H9 (cell line): ENCODE measurements at regions not wholly inside any gene's neighbourhood (a gene's known extent, or its start where the extent isn't known, plus 50 kb on each side); places are given as distances from the start of the nearest gene placed in this dataset.

ENCODE experiments used
- DNase-seq: peaks from one replicate; pipeline ENCODE4 v3.0.0-alpha.2; 2017
- H2AFZ ChIP-seq: one replicate; pipeline ENCODE4 v1.6.1; 2013; ENCODE audit warnings: mild to moderate bottlenecking, low read length, control low read depth, moderate library complexity
- H2AK5ac ChIP-seq: 2 replicates; pipeline ENCODE4 v1.6.1; 2013; ENCODE audit warnings: low read length, control low read depth, mixed read lengths; ENCODE audit not compliant: insufficient read length
- H2BK120ac ChIP-seq: one replicate; pipeline ENCODE4 v1.6.1; 2013; ENCODE audit warnings: low read depth, mild to moderate bottlenecking, low read length, control low read depth, inconsistent platforms; ENCODE audit not compliant: poor library complexity, severe bottlenecking
- H2BK12ac ChIP-seq: 2 replicates; pipeline ENCODE4 v1.6.1; 2013; ENCODE audit warnings: low read length, control low read depth, mixed read lengths, low read depth; ENCODE audit not compliant: insufficient read length
- H2BK15ac ChIP-seq: 2 replicates; pipeline ENCODE4 v1.6.1; 2013; ENCODE audit warnings: low read depth, low read length, control low read depth
- H2BK20ac ChIP-seq: one replicate; pipeline ENCODE4 v1.6.1; 2013; ENCODE audit warnings: low read depth, mild to moderate bottlenecking, low read length, control low read depth, inconsistent platforms; ENCODE audit not compliant: poor library complexity, severe bottlenecking
- H2BK5ac ChIP-seq: 2 replicates; pipeline ENCODE4 v1.6.1; 2013; ENCODE audit warnings: low read length, control low read depth, mixed read lengths; ENCODE audit not compliant: insufficient read length
- H3K14ac ChIP-seq: 2 replicates; pipeline ENCODE4 v1.6.1; 2013; ENCODE audit warnings: low read length, control low read depth; ENCODE audit not compliant: insufficient read depth
- H3K18ac ChIP-seq: 2 replicates; pipeline ENCODE4 v1.6.1; 2013; ENCODE audit warnings: low read depth, mild to moderate bottlenecking, mixed read lengths, low read length, control low read depth; ENCODE audit not compliant: insufficient read length
- H3K23ac ChIP-seq: 2 replicates; pipeline ENCODE4 v1.6.1; 2013; ENCODE audit warnings: low read length, control low read depth, mixed read lengths, low read depth; ENCODE audit not compliant: insufficient read length
- H3K23me2 ChIP-seq: 2 replicates; pipeline ENCODE4 v1.6.1; 2013; ENCODE audit warnings: low read depth, mild to moderate bottlenecking, mixed read lengths, low read length, control low read depth; ENCODE audit not compliant: insufficient read length, poor library complexity, severe bottlenecking
- H3K27ac ChIP-seq: 2 replicates; pipeline ENCODE4 v1.5.1; 2013; ENCODE audit warnings: low read length, control low read depth, mixed read lengths, low read depth; ENCODE audit not compliant: insufficient read length
- H3K27me3 ChIP-seq: 2 replicates; pipeline ENCODE4 v1.6.1; 2013; ENCODE audit warnings: low read length, control low read depth, inconsistent platforms; ENCODE audit not compliant: insufficient read depth
- H3K4ac ChIP-seq: 2 replicates; pipeline ENCODE4 v1.6.1; 2013; ENCODE audit warnings: low read depth, mild to moderate bottlenecking, control low read depth, inconsistent platforms, low read length, moderate library complexity
- H3K4me1 ChIP-seq: 2 replicates; pipeline ENCODE4 v1.6.1; 2013; ENCODE audit warnings: low read length, control low read depth, inconsistent platforms; ENCODE audit not compliant: insufficient read depth
- H3K4me2 ChIP-seq: 2 replicates; pipeline ENCODE4 v1.6.1; 2013; ENCODE audit warnings: low read length, control low read depth, mixed read lengths; ENCODE audit not compliant: insufficient read length, insufficient read depth
- H3K56ac ChIP-seq: 2 replicates; pipeline ENCODE4 v1.6.1; 2013; ENCODE audit warnings: low read depth, mild to moderate bottlenecking, mixed read lengths, low read length, control low read depth; ENCODE audit not compliant: insufficient read length
- H3K79me1 ChIP-seq: 2 replicates; pipeline ENCODE4 v1.6.1; 2013; ENCODE audit warnings: low read depth, mild to moderate bottlenecking, moderate library complexity, low read length, control low read depth, inconsistent platforms; ENCODE audit not compliant: insufficient read depth, poor library complexity, severe bottlenecking
- H3K79me2 ChIP-seq: 2 replicates; pipeline ENCODE4 v1.6.1; 2013; ENCODE audit warnings: low read length, control low read depth, inconsistent platforms; ENCODE audit not compliant: insufficient read depth
- H3K9ac ChIP-seq: 2 replicates; pipeline ENCODE4 v1.6.1; 2013; ENCODE audit warnings: low read length, control low read depth, mixed read lengths; ENCODE audit not compliant: insufficient read length; ENCODE audit errors: extremely low read depth
- H3K9me3 ChIP-seq: one replicate; pipeline ENCODE4 v1.6.1; 2013; ENCODE audit warnings: low read depth, low read length, inconsistent platforms; ENCODE audit not compliant: control insufficient read depth
- H3T11ph ChIP-seq: one replicate; pipeline ENCODE4 v1.6.1; 2013; ENCODE audit warnings: mild to moderate bottlenecking, low read length, control low read depth, inconsistent platforms
- H4K20me1 ChIP-seq: one replicate; pipeline ENCODE4 v1.6.1; 2013; ENCODE audit not compliant: control insufficient read depth, insufficient read length, insufficient read depth
- H4K5ac ChIP-seq: 2 replicates; pipeline ENCODE4 v1.6.1; 2013; ENCODE audit warnings: low read depth, mild to moderate bottlenecking, mixed read lengths, low read length, control low read depth; ENCODE audit not compliant: insufficient read length
- H4K8ac ChIP-seq: replicated peaks from 2 replicates; pipeline ENCODE4 v1.6.1; 2013; ENCODE audit warnings: low read length, control low read depth, mixed read lengths, low read depth; ENCODE audit not compliant: insufficient read length
- H4K91ac ChIP-seq: 2 replicates; pipeline ENCODE4 v1.6.1; 2013; ENCODE audit warnings: low read depth, mild to moderate bottlenecking, moderate library complexity, mixed read lengths, low read length, control low read depth; ENCODE audit not compliant: insufficient read length
- H3K27ac Mint-ChIP-seq, 3 experiments: 2 replicates in 2 of 3; 3 replicates in 1 of 3; pipeline ENCODE4 v1.8.0; 2020 to 2021; ENCODE audit warnings: mixed read lengths in 3 of 3, mild to moderate bottlenecking in 1 of 3, moderate library complexity in 1 of 3
- H3K27me3 Mint-ChIP-seq: 2 replicates; pipeline ENCODE4 v1.8.0; 2021; ENCODE audit warnings: low read depth, mild to moderate bottlenecking, moderate library complexity, mixed read lengths
- H3K36me3 Mint-ChIP-seq, 3 experiments: 2 replicates in 2 of 3; 3 replicates in 1 of 3; pipeline ENCODE4 v1.8.0; 2020 to 2021; ENCODE audit warnings: low read depth in 3 of 3, mixed read lengths in 3 of 3; ENCODE audit not compliant: insufficient read depth in 1 of 3
- H3K4me1 Mint-ChIP-seq, 2 experiments: 2 replicates each; pipeline ENCODE4 v1.8.0; 2020; ENCODE audit warnings: mixed read lengths in 2 of 2
- H3K4me3 Mint-ChIP-seq, 2 experiments: 2 replicates in 1 of 2; 3 replicates in 1 of 2; pipeline ENCODE4 v1.8.0; 2020 to 2021; ENCODE audit warnings: mild to moderate bottlenecking in 2 of 2, mixed read lengths in 2 of 2, moderate library complexity in 1 of 2
- H3K9me3 Mint-ChIP-seq, 2 experiments: 2 replicates in 1 of 2; 3 replicates in 1 of 2; pipeline ENCODE4 v1.8.0; 2020; ENCODE audit warnings: mild to moderate bottlenecking in 2 of 2, mixed read lengths in 2 of 2, moderate library complexity in 1 of 2
- CTCF ChIP-seq: fragments of 200-600 bp; sonication (generic); conservative IDR thresholded peaks from 3 replicates; pipeline ENCODE4 v1.8.0; 2021; ENCODE audit warnings: antibody characterized with exemption, mild to moderate bottlenecking

GRCh38 chr2:22279541-22279940 lies 1105.4 kb upstream of the KLHL29 start:
- no peaks in the 10 kb centered on the region for H3K23me2 ChIP-seq
- no peak for DNase-seq
- no peak for TF ChIP-seq CTCF
- H3K14ac ChIP-seq = no peak overlapping the region
- H2BK5ac ChIP-seq = no peak overlapping the region
- no peaks in the 10 kb centered on the region for H4K20me1 ChIP-seq
- H3K18ac ChIP-seq = no peak overlapping the region
- Mint-ChIP-seq H3K4me3 (no peak overlapping the region), H3K36me3 (no peaks in the 10 kb centered on the region), H3K9me3 (no peaks in the 10 kb centered on the region), H3K4me1 (no peaks in the 10 kb centered on the region), H3K27ac (no peak overlapping the region), H3K27me3 (no peaks in the 10 kb centered on the region)
- H2BK20ac ChIP-seq = no peak overlapping the region
- H4K91ac ChIP-seq = no peak overlapping the region
- H3K56ac ChIP-seq = no peak overlapping the region
- no peaks in the 10 kb centered on the region for H3K9me3 ChIP-seq
- H3K79me2 ChIP-seq = no peaks in the 10 kb centered on the region
- H4K5ac ChIP-seq = no peak overlapping the region
- H3K4me2 ChIP-seq = no peak overlapping the region
- no peak overlapping the region for H3T11ph ChIP-seq
- no peak overlapping the region for H3K4ac ChIP-seq
- H3K9ac ChIP-seq = no peak overlapping the region
- H3K27me3 ChIP-seq = no peaks in the 10 kb centered on the region
- no peak overlapping the region for H3K27ac ChIP-seq
- no peak overlapping the region for H2BK120ac ChIP-seq
- H4K8ac ChIP-seq = no peak overlapping the region
- no peaks in the 10 kb centered on the region for H3K4me1 ChIP-seq
- no peak overlapping the region for H3K23ac ChIP-seq
- H2AK5ac ChIP-seq = no peak overlapping the region
- H3K79me1 ChIP-seq = no peaks in the 10 kb centered on the region
- no peak overlapping the region for H2BK12ac ChIP-seq
- no peak overlapping the region for H2BK15ac ChIP-seq
- no peak overlapping the region for H2AFZ ChIP-seq
